HepG2 (cell line): ENCODE measurements at regions not wholly inside any gene's neighbourhood (a gene's known extent, or its start where the extent isn't known, plus 50 kb on each side); places are given as distances from the start of the nearest gene placed in this dataset.
A peak's percentile ranks its signal among the peaks of the same experiment; 100 is the strongest.

Experiments
- ATAC-seq: fragments of 200-7000 bp; cut with Tn5 transposase; 3 replicates; pipeline ENCODE4 v1.9.1; 2020; ENCODE audit warnings: mild to moderate bottlenecking, moderate library complexity
- BruUV-seq: library from RNA; stranded (reverse); fragments of 400-500 nt; replicated peaks from 2 replicates; lab custom pipeline; 2021; lab: Mats Ljungman, UMichigan
- CTCF ChIA-PET: fragments of 300-600 bp; formaldehyde crosslinking; extraction: SDS; loops from one replicate; lab custom pipeline; 2021; ENCODE audit warnings: low total read pairs, inconsistent platforms, low intra/inter-chr PET ratio; lab: Yijun Ruan, JAX
- POLR2A ChIA-PET: fragments of 350-600 bp; sonication (Branson Sonifier 250); formaldehyde crosslinking; loops from one replicate; lab custom pipeline; 2020; ENCODE audit warnings: antibody characterized with exemption, inconsistent platforms; lab: Yijun Ruan, JAX
- DNase-seq: peaks from one replicate; pipeline ENCODE4 v3.0.0-alpha.2; 2015; ENCODE audit warnings: low spot score
- FAIRE-seq: peaks from 3 replicates; lab custom pipeline; 2011; peaks lifted over from hg19 to GRCh38; lab: Jason Lieb, UNC
- H2AFZ ChIP-seq: one replicate; pipeline ENCODE4 v1.6.1; 2011; ENCODE audit warnings: low read length, inconsistent platforms
- H3K27ac ChIP-seq: fragments of 300-600 bp; 3 replicates; pipeline ENCODE4 v1.8.0; 2011; ENCODE audit warnings: mixed run types, mild to moderate bottlenecking, mixed read lengths, low read length, inconsistent platforms; ENCODE audit not compliant: insufficient read depth; ENCODE audit errors: extremely low read length
- H3K27me3 ChIP-seq, 2 experiments: fragments of 200-600 bp in 1 of 2; 2 replicates in 1 of 2; 3 replicates in 1 of 2; pipeline versions ENCODE4 v1.6.0 to v1.8.0; 2011; ENCODE audit warnings: low read length in 2 of 2, mild to moderate bottlenecking in 2 of 2, moderate library complexity in 2 of 2, inconsistent platforms in 1 of 2; ENCODE audit not compliant: insufficient read depth in 2 of 2, control insufficient read depth in 1 of 2
- H3K36me3 ChIP-seq, 2 experiments: fragments of 200-600 bp in 1 of 2; replicated peaks in 1 of 2; 2 replicates in 1 of 2; 3 replicates in 1 of 2; pipeline versions ENCODE4 v1.5.1 to v1.8.0; 2011; ENCODE audit warnings: low read length in 2 of 2, inconsistent platforms in 1 of 2; ENCODE audit not compliant: insufficient read depth in 2 of 2, control insufficient read depth in 1 of 2
- H3K4me1 ChIP-seq: 2 replicates; pipeline ENCODE4 v1.5.1; 2012; ENCODE audit warnings: low read length, inconsistent platforms; ENCODE audit not compliant: insufficient read depth
- H3K4me2 ChIP-seq: 2 replicates; pipeline ENCODE4 v1.6.0; 2011; ENCODE audit warnings: low read depth, low read length, inconsistent platforms
- H3K4me3 ChIP-seq, 3 experiments: fragments of 200-600 bp in 1 of 3; sonication (generic), shearing (Covaris generic) in 1 of 3; replicated peaks in 1 of 3; 2 replicates each; pipeline ENCODE4 v1.5.1; 2011 to 2016; ENCODE audit warnings: low read length in 3 of 3, inconsistent platforms in 2 of 3, low read depth in 2 of 3, mild to moderate bottlenecking in 2 of 3, control low read depth in 1 of 3, mixed read lengths in 1 of 3; ENCODE audit not compliant: insufficient read depth in 1 of 3
- H3K79me2 ChIP-seq: one replicate; pipeline ENCODE4 v1.6.1; 2011; ENCODE audit warnings: low read length, inconsistent platforms; ENCODE audit not compliant: insufficient read depth
- H3K9ac ChIP-seq: 2 replicates; pipeline ENCODE4 v1.6.0; 2011; ENCODE audit warnings: mild to moderate bottlenecking, low read depth, low read length, inconsistent platforms; ENCODE audit not compliant: insufficient read depth
- H3K9me3 ChIP-seq: 2 replicates; pipeline ENCODE4 v1.5.1; 2012; ENCODE audit warnings: mild to moderate bottlenecking, low read length
- H4K20me1 ChIP-seq: 2 replicates; pipeline ENCODE4 v1.6.0; 2011; ENCODE audit warnings: inconsistent platforms, mild to moderate bottlenecking, low read length, moderate library complexity; ENCODE audit not compliant: insufficient read depth
- FLYWCH1 ChIP-seq: sonication (generic); formaldehyde crosslinking; IDR thresholded peaks from 2 replicates; pipeline ENCODE4 v1.8.1; 2023; ENCODE audit warnings: mild to moderate bottlenecking, missing genetic modification reagents
- MAFK ChIP-seq, 2 experiments: IDR thresholded peaks in 1 of 2; conservative IDR thresholded peaks in 1 of 2; 2 replicates each; pipeline ENCODE4 v1.6.1; 2011; ENCODE audit warnings: improper control_type of control experiment in 2 of 2, low read length in 2 of 2
- NR3C1 ChIP-seq: sonication (generic); formaldehyde crosslinking; IDR thresholded peaks from 2 replicates; pipeline ENCODE4 v1.4.0; 2020; ENCODE audit warnings: missing genetic modification reagents
- ZNF362 ChIP-seq: sonication (generic); formaldehyde crosslinking; IDR thresholded peaks from 2 replicates; pipeline ENCODE4 v1.4.0; 2020; ENCODE audit warnings: missing genetic modification reagents, mild to moderate bottlenecking, borderline replicate concordance
- WGBS: methylation state at CpG from one replicate; pipeline ENCODE4 v1.1.6; 2017; ENCODE audit warnings: low lambda C conversion rate; 5-methylcytosine and 5-hydroxymethylcytosine counted together
- in situ Hi-C: cut with HindIII; loops from 2 replicates; pipeline ENCODE4 v1.10.0; 2017; ENCODE audit warnings: low pct_unique_long_range_greater_than_20kb; ENCODE audit not compliant: extremely low pct_ligation_motif_present
- intact Hi-C: fragments of 100-400 bp; cut with micrococcal nuclease; formaldehyde crosslinking; loops from one replicate; pipeline ENCODE4 v1.10.0; 2022; ENCODE audit not compliant: unreplicated experiment

- no peaks in the 10 kb centered on the region for H3K36me3 ChIP-seq
- H3K9me3 ChIP-seq = no peaks in the 10 kb centered on the region
- in situ Hi-C loops = no loop called here
- H3K79me2 ChIP-seq = no peaks in the 10 kb centered on the region
- H3K4me3 ChIP-seq = no peak overlapping the region
- no peak overlapping the region for H2AFZ ChIP-seq
- H3K27me3 ChIP-seq = no peaks in the 10 kb centered on the region
- H3K27ac ChIP-seq = no peak overlapping the region
- CTCF ChIA-PET = no interaction called here
- ATAC-seq (no peak), DNase-seq (no peak), FAIRE-seq (no peak)
- peak; percentile 36; the same call in 1 of the 2 replicates for TF ChIP-seq ZNF362 (CRISPR knock-in tag)
- TF ChIP-seq FLYWCH1 = no peak
- WGBS = 77% methylated on average over 11 of the region's 11 CpGs
- H3K4me1 ChIP-seq = peaks cover 63% of the 10 kb centered on the region
- no peaks in the 10 kb centered on the region for H4K20me1 ChIP-seq
- BruUV-seq = no TSS peak
- POLR2A ChIA-PET = interaction anchor here (1.8 kb wide), 1 partner anchor 17 kb away, joined by 10 read pairs; no protein-coding TSS in a partner anchor
- no peak overlapping the region for H3K9ac ChIP-seq
- intact Hi-C loops = no loop called here
- no peak overlapping the region for H3K4me2 ChIP-seq
These were observed 64.2 kb upstream of the KIF26B start for GRCh38 chr1:245090491-245091090.

- no peaks in the 10 kb centered on the region for H3K36me3 ChIP-seq
- ChIA-PET POLR2A (no interaction called here), CTCF (no interaction called here)
- H4K20me1 ChIP-seq = no peaks in the 10 kb centered on the region
- no TSS peak for BruUV-seq
- H3K27ac ChIP-seq = no peak overlapping the region
- no peak overlapping the region for H3K4me3 ChIP-seq
- DNase-seq (no peak), FAIRE-seq (no peak), ATAC-seq (no peak)
- H3K4me2 ChIP-seq = no peak overlapping the region
- peaks cover 55% of the 10 kb centered on the region for H3K4me1 ChIP-seq
- H3K9ac ChIP-seq = no peak overlapping the region
- no peak overlapping the region for H2AFZ ChIP-seq
- 92% methylated on average over 4 of the region's 4 CpGs for WGBS
- in situ Hi-C loops = no loop called here
- TF ChIP-seq MAFK (conservative IDR thresholded peaks at IDR 0.05 in 1 of 2, IDR thresholded peaks at IDR 0.05 in 1 of 2; ENCODE audit: low read length in 2 of 2) (peak in 1 of 2 experiments; percentile 28; a peak in 1 of 4 replicates), NR3C1 (CRISPR knock-in tag) (no peak)
- no peaks in the 10 kb centered on the region for H3K79me2 ChIP-seq
- H3K9me3 ChIP-seq = no peaks in the 10 kb centered on the region
- H3K27me3 ChIP-seq = no peaks in the 10 kb centered on the region
- intact Hi-C loops = loop anchor here (2.0 kb wide), 1 partner anchor 19 kb away; no protein-coding TSS in a partner anchor
These were observed 67.1 kb upstream of the KIF26B start for GRCh38 chr1:245087723-245088122.
